OCI-LY7 (cell line): ENCODE measurements at regions not wholly inside any gene's neighbourhood (a gene's known extent, or its start where the extent isn't known, plus 50 kb on each side); places are given as distances from the start of the nearest gene placed in this dataset.
"Not testable (repeated sequence)": the region's sequence is repeated elsewhere in the genome, so short reads cannot be mapped to it uniquely, and the experiment has no call there.

ENCODE experiments used
- BruUV-seq: library from RNA; stranded (reverse); fragments of 400-500 nt; replicated peaks from 2 replicates; lab custom pipeline; 2021; lab: Mats Ljungman, UMichigan
- CTCF ChIA-PET: fragments of 300-600 bp; sonication (Branson Sonifier 250); formaldehyde crosslinking; loops from one replicate; lab custom pipeline; 2022; ENCODE audit warnings: antibody characterized with exemption; ENCODE audit not compliant: unreplicated experiment; lab: Charles Lee
- POLR2A ChIA-PET: fragments of 300-600 bp; sonication (Branson Sonifier 250); formaldehyde crosslinking; loops from one replicate; lab custom pipeline; 2022; ENCODE audit warnings: antibody characterized with exemption; lab: Charles Lee
- DNase-seq: peaks from one replicate; pipeline ENCODE4 v3.0.0-alpha.2; 2015; ENCODE audit warnings: low spot score
- H2AFZ ChIP-seq: fragments of 200-600 bp; sonication (generic), shearing (Covaris generic); 2 replicates; pipeline ENCODE4 v1.6.1; 2014; ENCODE audit warnings: mild to moderate bottlenecking, antibody characterized with exemption, low read length, moderate library complexity
- H3K27ac ChIP-seq: fragments of 200-600 bp; sonication (generic); 2 replicates; pipeline ENCODE4 v1.5.1; 2014; ENCODE audit warnings: mixed run types, low read depth, mild to moderate bottlenecking, moderate library complexity, low read length, inconsistent platforms; ENCODE audit not compliant: poor library complexity, severe bottlenecking
- H3K36me3 ChIP-seq: fragments of 200-600 bp; sonication (generic); 2 replicates; pipeline ENCODE4 v1.6.1; 2014; ENCODE audit warnings: mild to moderate bottlenecking, antibody characterized with exemption, low read length, moderate library complexity, mixed read lengths; ENCODE audit not compliant: insufficient read depth
- H3K4me1 ChIP-seq: fragments of 200-600 bp; sonication (generic); 2 replicates; pipeline ENCODE4 v1.5.1; 2014; ENCODE audit warnings: mild to moderate bottlenecking, low read length; ENCODE audit not compliant: insufficient read depth, poor library complexity, severe bottlenecking
- H3K4me2 ChIP-seq: fragments of 200-600 bp; sonication (generic); 2 replicates; pipeline ENCODE4 v1.6.1; 2014; ENCODE audit warnings: mild to moderate bottlenecking, low read length
- H3K4me3 ChIP-seq: fragments of 200-600 bp; sonication (generic); 2 replicates; pipeline ENCODE4 v1.5.1; 2014; ENCODE audit warnings: mild to moderate bottlenecking, low read depth, low read length; ENCODE audit not compliant: poor library complexity, severe bottlenecking
- H3K79me2 ChIP-seq: fragments of 200-600 bp; sonication (generic); 2 replicates; pipeline ENCODE4 v1.6.1; 2016; ENCODE audit warnings: low read depth, mild to moderate bottlenecking, low read length, moderate library complexity, mixed read lengths; ENCODE audit not compliant: insufficient read depth
- H3K9me2 ChIP-seq: fragments of 200-600 bp; sonication (generic); 2 replicates; pipeline ENCODE4 v1.6.1; 2016; ENCODE audit warnings: mild to moderate bottlenecking, low read length, mixed read lengths; ENCODE audit not compliant: insufficient read depth
- H3K9me3 ChIP-seq: fragments of 200-600 bp; sonication (generic); 2 replicates; pipeline ENCODE4 v1.6.1; 2014; ENCODE audit warnings: mild to moderate bottlenecking, mixed run types, low read length, mixed read lengths
- H4K20me1 ChIP-seq: fragments of 200-600 bp; sonication (generic); 2 replicates; pipeline ENCODE4 v1.6.1; 2014; ENCODE audit warnings: mild to moderate bottlenecking, antibody characterized with exemption, low read length, moderate library complexity, mixed read lengths; ENCODE audit not compliant: insufficient read depth
- CTCF ChIP-seq: fragments of 200-600 bp; sonication (generic); conservative IDR thresholded peaks from 2 replicates; pipeline ENCODE4 v1.5.1; 2014; ENCODE audit warnings: mild to moderate bottlenecking, antibody characterized with exemption, low read length, moderate library complexity, mixed read lengths
- EZH2phosphoT487 ChIP-seq: fragments of 200-600 bp; sonication (generic); IDR thresholded peaks from 2 replicates; pipeline ENCODE4 v1.6.1; 2018; ENCODE audit warnings: low read depth, borderline replicate concordance, mild to moderate bottlenecking, mixed run types, antibody characterized with exemption, low read length, moderate library complexity, mixed read lengths
- intact Hi-C: fragments of 100-400 bp; cut with micrococcal nuclease; formaldehyde crosslinking; loops from one replicate; pipeline ENCODE4 v1.10.0; 2022; ENCODE audit not compliant: unreplicated experiment

GRCh38 chr1:243959998-243960397 lies 91.1 kb upstream of the ZBTB18 start:
- Histone ChIP-seq H4K20me1 (no peaks in the 10 kb centered on the region), H3K4me2 (no peak overlapping the region), H3K4me1 (no peaks in the 10 kb centered on the region), H3K9me3 (no peaks in the 10 kb centered on the region), H3K9me2 (no peaks in the 10 kb centered on the region), H3K79me2 (no peaks in the 10 kb centered on the region), H2AFZ (no peak overlapping the region), H3K27ac (no peak overlapping the region), H3K4me3 (no peak overlapping the region), H3K36me3 (no peaks in the 10 kb centered on the region)
- intact Hi-C loops = no loop called here
- CTCF ChIA-PET = no interaction called here
- POLR2A ChIA-PET = interaction anchor here (0.5 kb wide), 1 partner anchor 1054 kb away, joined by 4 read pairs; no protein-coding TSS in a partner anchor
- BruUV-seq = no TSS peak
- no peak for TF ChIP-seq EZH2phosphoT487
- no peak for TF ChIP-seq CTCF
- no peak for DNase-seq

- ChIA-PET POLR2A (interaction anchor here (0.9 kb wide), 1 partner anchor 363 kb away, joined by 4 read pairs; no protein-coding TSS in a partner anchor), CTCF (no interaction called here)
- no TSS peak for BruUV-seq
- Histone ChIP-seq H3K4me1 (no peaks in the 10 kb centered on the region), H4K20me1 (no peaks in the 10 kb centered on the region), H3K4me3 (no peak overlapping the region), H3K79me2 (no peaks in the 10 kb centered on the region), H2AFZ (no peak overlapping the region), H3K27ac (no peak overlapping the region), H3K9me2 (no peaks in the 10 kb centered on the region), H3K36me3 (no peaks in the 10 kb centered on the region), H3K9me3 (no peaks in the 10 kb centered on the region), H3K4me2 (no peak overlapping the region)
- TF ChIP-seq CTCF (no peak), EZH2phosphoT487 (no peak)
- intact Hi-C loops = no loop called here
- DNase-seq = no peak
Observed at GRCh38 chr1:243957141-243957540, 93.9 kb upstream of the ZBTB18 start.

- H3K9me3 ChIP-seq = no peaks in the 10 kb centered on the region
- H3K4me3 ChIP-seq = no peak overlapping the region
- no peaks in the 10 kb centered on the region for H3K9me2 ChIP-seq
- no peak overlapping the region for H2AFZ ChIP-seq
- BruUV-seq = no TSS peak
- DNase-seq = no peak
- no peaks in the 10 kb centered on the region for H3K36me3 ChIP-seq
- TF ChIP-seq EZH2phosphoT487 = no peak
- no peak for TF ChIP-seq CTCF
- no peaks in the 10 kb centered on the region for H3K4me1 ChIP-seq
- ChIA-PET CTCF (no interaction called here), POLR2A (interaction anchor here (0.9 kb wide), 1 partner anchor 364 kb away, joined by 4 read pairs; no protein-coding TSS in a partner anchor)
- H3K79me2 ChIP-seq = no peaks in the 10 kb centered on the region
- no peak overlapping the region for H3K27ac ChIP-seq
- H4K20me1 ChIP-seq = no peaks in the 10 kb centered on the region
- no peak overlapping the region for H3K4me2 ChIP-seq
- intact Hi-C loops = no loop called here
Observed at GRCh38 chr1:243956450-243956849, 94.6 kb upstream of the ZBTB18 start.

GRCh38 chr1:243951207-243951606 lies 99.9 kb upstream of the ZBTB18 start:
- POLR2A ChIA-PET, H3K36me3 ChIP-seq, intact Hi-C loops, DNase-seq, H2AFZ ChIP-seq, H3K9me3 ChIP-seq, H3K79me2 ChIP-seq, H3K4me1 ChIP-seq, H3K4me2 ChIP-seq, CTCF ChIA-PET, H4K20me1 ChIP-seq, H3K9me2 ChIP-seq, H3K4me3 ChIP-seq, H3K27ac ChIP-seq, BruUV-seq: not testable (repeated sequence)
